HG02588 (cell line): ENCODE measurements at regions not wholly inside any gene's neighbourhood (a gene's known extent, or its start where the extent isn't known, plus 50 kb on each side); places are given as distances from the start of the nearest gene placed in this dataset.
"Not testable (repeated sequence)": the region's sequence is repeated elsewhere in the genome, so short reads cannot be mapped to it uniquely, and the experiment has no call there.

Source experiments
- ATAC-seq: cut with Tn5 transposase; IDR thresholded peaks from one replicate; pipeline ENCODE4 v1.9.1; 2021; ENCODE audit warnings: mild to moderate bottlenecking, moderate library complexity; ENCODE audit not compliant: unreplicated experiment

GRCh38 chr6:86738078-86738477 is 199.2 kb upstream of the HTR1E start:
- no peak for ATAC-seq

GRCh38 chr6:86731631-86732030 is 205.7 kb upstream of the HTR1E start:
- ATAC-seq: not testable (repeated sequence)

GRCh38 chr6:86730772-86731171 is 206.6 kb upstream of the HTR1E start:
- not testable (repeated sequence) for ATAC-seq

- no peak for ATAC-seq
Measured at GRCh38 chr6:86730216-86730615, 207.1 kb upstream of the HTR1E start.

GRCh38 chr6:86728976-86729375 is 208.4 kb upstream of the HTR1E start:
- no peak for ATAC-seq

- ATAC-seq: no peak
Measured at GRCh38 chr6:86724695-86725094, 212.6 kb upstream of the HTR1E start.

- ATAC-seq: no peak
Measured at GRCh38 chr6:86723729-86724128, 213.6 kb upstream of the HTR1E start.

- no peak for ATAC-seq
Measured at GRCh38 chr6:86723151-86723550, 214.2 kb upstream of the HTR1E start.

- ATAC-seq: no peak
Measured at GRCh38 chr6:86722131-86722530, 215.2 kb upstream of the HTR1E start.

GRCh38 chr6:86715676-86716075 is 221.7 kb upstream of the HTR1E start:
- no peak for ATAC-seq

GRCh38 chr6:86712039-86712438 is 225.3 kb upstream of the HTR1E start:
- no peak for ATAC-seq

GRCh38 chr6:86707545-86708120 is 229.7 kb upstream of the HTR1E start:
- ATAC-seq: no peak

- ATAC-seq: no peak
Measured at GRCh38 chr6:86706449-86706848, 230.9 kb upstream of the HTR1E start.

- ATAC-seq: not testable (repeated sequence)
Measured at GRCh38 chr6:86701228-86701627, 236.1 kb upstream of the HTR1E start.

- ATAC-seq: no peak
Measured at GRCh38 chr6:86686496-86686895, 250.8 kb upstream of the HTR1E start.

- no peak for ATAC-seq
Measured at GRCh38 chr6:86685230-86685797, 252.0 kb upstream of the HTR1E start.

- no peak for ATAC-seq
Measured at GRCh38 chr6:86683132-86683908, 254.0 kb upstream of the HTR1E start.

GRCh38 chr6:86682297-86682696 is 255.0 kb upstream of the HTR1E start:
- ATAC-seq: no peak

- not testable (repeated sequence) for ATAC-seq
Measured at GRCh38 chr6:86681140-86681539, 256.2 kb upstream of the HTR1E start.

GRCh38 chr6:86672125-86672524 is 265.2 kb upstream of the HTR1E start:
- ATAC-seq: not testable (repeated sequence)

- ATAC-seq: no peak
Measured at GRCh38 chr6:86657192-86657591, 280.1 kb upstream of the HTR1E start.

- no peak for ATAC-seq
Measured at GRCh38 chr6:86629123-86629522, 308.2 kb upstream of the HTR1E start.
